Fibroblast of mammary gland (primary cell): ENCODE measurements at regions not wholly inside any gene's neighbourhood (a gene's known extent, or its start where the extent isn't known, plus 50 kb on each side); places are given as distances from the start of the nearest gene placed in this dataset.

Source experiments
- DNase-seq: peaks from one replicate; pipeline ENCODE4 v3.0.0-alpha.2; 2010; ENCODE audit warnings: low read depth
- H3K4me3 ChIP-seq: 2 replicates; pipeline ENCODE4 v1.5.1; 2011; ENCODE audit warnings: low read depth, mild to moderate bottlenecking, low read length, moderate library complexity; ENCODE audit not compliant: control insufficient read depth
- TF ChIP-seq, protein P1 (sequence below): conservative IDR thresholded peaks from 2 replicates; pipeline ENCODE4 v1.5.1; 2011; ENCODE audit warnings: low read depth, low read length, inconsistent platforms; ENCODE audit not compliant: control insufficient read depth, insufficient read depth

DNA sequence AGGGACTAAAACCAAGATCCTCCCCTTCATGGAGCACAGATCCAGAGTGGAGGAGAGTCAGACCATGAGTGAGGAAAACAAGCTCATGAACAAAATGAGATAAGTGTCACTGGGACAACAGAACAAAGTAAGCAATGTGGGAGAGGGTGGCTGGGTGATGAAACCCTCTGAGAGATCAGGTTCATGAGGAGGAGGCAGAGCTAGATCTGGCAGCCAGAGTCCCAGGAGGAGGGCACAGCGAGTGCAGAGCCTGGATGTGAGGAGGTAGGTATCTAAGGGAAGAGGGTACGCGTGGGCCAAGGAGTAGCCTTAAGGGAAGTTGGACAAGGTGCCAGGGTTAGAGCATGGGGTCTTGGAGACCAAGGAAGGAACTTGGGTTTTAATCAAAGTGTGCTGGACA, 1311.9 kb downstream of the UQCRFS1 start:
- TF ChIP-seq, protein P1, sequence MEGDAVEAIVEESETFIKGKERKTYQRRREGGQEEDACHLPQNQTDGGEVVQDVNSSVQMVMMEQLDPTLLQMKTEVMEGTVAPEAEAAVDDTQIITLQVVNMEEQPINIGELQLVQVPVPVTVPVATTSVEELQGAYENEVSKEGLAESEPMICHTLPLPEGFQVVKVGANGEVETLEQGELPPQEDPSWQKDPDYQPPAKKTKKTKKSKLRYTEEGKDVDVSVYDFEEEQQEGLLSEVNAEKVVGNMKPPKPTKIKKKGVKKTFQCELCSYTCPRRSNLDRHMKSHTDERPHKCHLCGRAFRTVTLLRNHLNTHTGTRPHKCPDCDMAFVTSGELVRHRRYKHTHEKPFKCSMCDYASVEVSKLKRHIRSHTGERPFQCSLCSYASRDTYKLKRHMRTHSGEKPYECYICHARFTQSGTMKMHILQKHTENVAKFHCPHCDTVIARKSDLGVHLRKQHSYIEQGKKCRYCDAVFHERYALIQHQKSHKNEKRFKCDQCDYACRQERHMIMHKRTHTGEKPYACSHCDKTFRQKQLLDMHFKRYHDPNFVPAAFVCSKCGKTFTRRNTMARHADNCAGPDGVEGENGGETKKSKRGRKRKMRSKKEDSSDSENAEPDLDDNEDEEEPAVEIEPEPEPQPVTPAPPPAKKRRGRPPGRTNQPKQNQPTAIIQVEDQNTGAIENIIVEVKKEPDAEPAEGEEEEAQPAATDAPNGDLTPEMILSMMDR, result no peak
- no peak for DNase-seq
- no peak overlapping the region for H3K4me3 ChIP-seq

- TF ChIP-seq, protein P1, result no peak
- no peak for DNase-seq
- no peak overlapping the region for H3K4me3 ChIP-seq
Observed at GRCh38 chr19:27896091-27896490, 1316.9 kb downstream of the UQCRFS1 start.

- TF ChIP-seq, protein P1, result no peak
- no peak for DNase-seq
- no peak overlapping the region for H3K4me3 ChIP-seq
Observed at GRCh38 chr19:27894906-27895754, 1317.8 kb downstream of the UQCRFS1 start.

- H3K4me3 ChIP-seq, result no peak overlapping the region
- no peak for DNase-seq
- TF ChIP-seq, protein P1, result no peak
Observed at GRCh38 chr19:27892500-27892899, 1320.5 kb downstream of the UQCRFS1 start.

- TF ChIP-seq, protein P1, result no peak
- DNase-seq, result no peak
- no peak overlapping the region for H3K4me3 ChIP-seq
Observed at GRCh38 chr19:27891411-27891810, 1321.5 kb downstream of the UQCRFS1 start.

DNA sequence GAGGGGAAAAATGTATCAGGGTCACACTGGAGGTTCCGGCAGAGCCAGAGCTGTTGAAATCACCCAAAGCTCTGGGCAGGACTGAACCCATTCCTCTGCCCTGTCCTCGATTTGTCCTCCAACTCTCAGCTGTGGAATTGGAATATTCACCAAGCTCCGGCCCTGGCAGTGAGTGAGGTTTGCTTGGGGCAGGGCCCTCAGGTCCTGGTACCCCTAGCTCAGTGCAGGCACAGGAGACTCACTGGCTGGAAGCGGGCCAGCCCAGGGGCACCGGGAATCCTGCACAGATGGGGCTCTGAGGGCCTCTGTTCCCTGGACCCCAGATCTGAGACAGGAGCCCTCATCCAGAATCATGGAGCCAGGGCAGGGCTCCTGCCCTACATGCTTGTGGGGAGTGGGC, 1322.3 kb downstream of the UQCRFS1 start:
- H3K4me3 ChIP-seq, result no peak overlapping the region
- TF ChIP-seq, protein P1, result no peak
- DNase-seq, result no peak
